Mesenchymal stem cell (in vitro differentiated cells and primary cell): ENCODE measurements at regions not wholly inside any gene's neighbourhood (a gene's known extent, or its start where the extent isn't known, plus 50 kb on each side); places are given as distances from the start of the nearest gene placed in this dataset.

Source experiments
- DNase-seq: peaks from one replicate; pipeline ENCODE4 v3.0.0-alpha.2; 2013
- H2AFZ ChIP-seq: one replicate; pipeline ENCODE4 v1.6.1; 2013; ENCODE audit warnings: low read depth, mild to moderate bottlenecking, control low read depth, inconsistent platforms, low read length, moderate library complexity
- H2AK5ac ChIP-seq: 2 replicates; pipeline ENCODE4 v1.6.1; 2013; ENCODE audit warnings: low read length, moderate library complexity, mild to moderate bottlenecking, inconsistent platforms; ENCODE audit not compliant: severe bottlenecking
- H2BK120ac ChIP-seq: one replicate; pipeline ENCODE4 v1.6.1; 2013; ENCODE audit warnings: low read depth, mild to moderate bottlenecking, inconsistent platforms, low read length, moderate library complexity
- H2BK12ac ChIP-seq, 2 experiments: one replicate each; pipeline ENCODE4 v1.6.1; 2013; ENCODE audit warnings: inconsistent platforms in 2 of 2, low read length in 2 of 2, mild to moderate bottlenecking in 2 of 2, moderate library complexity in 2 of 2, control low read depth in 1 of 2
- H2BK15ac ChIP-seq: one replicate; pipeline ENCODE4 v1.6.1; 2013; ENCODE audit warnings: mild to moderate bottlenecking, low read depth, inconsistent platforms; ENCODE audit not compliant: poor library complexity, severe bottlenecking
- H2BK5ac ChIP-seq: 2 replicates; pipeline ENCODE4 v1.6.1; 2013; ENCODE audit warnings: low read depth, mild to moderate bottlenecking, low read length, control low read depth, inconsistent platforms; ENCODE audit not compliant: poor library complexity, severe bottlenecking
- H3K14ac ChIP-seq, 2 experiments: one replicate each; pipeline ENCODE4 v1.6.1; 2013; ENCODE audit warnings: inconsistent platforms in 2 of 2, low read length in 2 of 2, control low read depth in 1 of 2, mild to moderate bottlenecking in 1 of 2, moderate library complexity in 1 of 2
- H3K18ac ChIP-seq, 2 experiments: one replicate each; pipeline ENCODE4 v1.6.1; 2013; ENCODE audit warnings: inconsistent platforms in 2 of 2, low read length in 2 of 2, control low read depth in 1 of 2, low read depth in 1 of 2, mild to moderate bottlenecking in 1 of 2
- H3K23ac ChIP-seq, 2 experiments: one replicate each; pipeline ENCODE4 v1.6.1; 2013; ENCODE audit warnings: inconsistent platforms in 2 of 2, low read length in 2 of 2, mild to moderate bottlenecking in 2 of 2, moderate library complexity in 2 of 2, control low read depth in 1 of 2
- H3K27ac ChIP-seq: 2 replicates; pipeline ENCODE4 v1.5.1; 2013; ENCODE audit warnings: mild to moderate bottlenecking, moderate library complexity, low read length, control low read depth, inconsistent platforms; ENCODE audit not compliant: poor library complexity, severe bottlenecking
- H3K27me3 ChIP-seq, 2 experiments: 2 replicates each; pipeline versions ENCODE4 v1.6.1 to v1.7.0; 2013; ENCODE audit warnings: low read length in 2 of 2, mild to moderate bottlenecking in 2 of 2, moderate library complexity in 2 of 2, control low read depth in 1 of 2, inconsistent platforms in 1 of 2; ENCODE audit not compliant: control insufficient read depth in 1 of 2, insufficient read depth in 1 of 2
- H3K36me3 ChIP-seq, 2 experiments: 2 replicates each; pipeline versions ENCODE4 v1.6.1 to v1.7.0; 2013; ENCODE audit warnings: low read length in 2 of 2, control low read depth in 1 of 2, inconsistent platforms in 1 of 2, low read depth in 1 of 2, mild to moderate bottlenecking in 1 of 2; ENCODE audit not compliant: insufficient read depth in 2 of 2, control insufficient read depth in 1 of 2
- H3K4ac ChIP-seq, 2 experiments: one replicate each; pipeline ENCODE4 v1.6.1; 2013; ENCODE audit warnings: inconsistent platforms in 2 of 2, low read length in 2 of 2, mild to moderate bottlenecking in 2 of 2, moderate library complexity in 2 of 2, control low read depth in 1 of 2, low read depth in 1 of 2
- H3K4me1 ChIP-seq: 2 replicates; pipeline ENCODE4 v1.6.1; 2013; ENCODE audit warnings: low read depth, low read length, control low read depth; ENCODE audit not compliant: control insufficient read depth, insufficient read depth
- H3K4me2 ChIP-seq: 2 replicates; pipeline ENCODE4 v1.6.1; 2013; ENCODE audit warnings: low read length, mild to moderate bottlenecking, inconsistent platforms; ENCODE audit not compliant: poor library complexity, severe bottlenecking
- H3K4me3 ChIP-seq, 2 experiments: 2 replicates each; pipeline versions ENCODE4 v1.5.1 to v1.7.0; 2013; ENCODE audit warnings: low read length in 2 of 2, mild to moderate bottlenecking in 2 of 2, control low read depth in 1 of 2, low read depth in 1 of 2; ENCODE audit not compliant: insufficient read depth in 1 of 2
- H3K79me1 ChIP-seq: replicated peaks from 2 replicates; pipeline ENCODE4 v1.6.1; 2013; ENCODE audit warnings: mild to moderate bottlenecking, control low read depth, low read length, inconsistent platforms; ENCODE audit not compliant: poor library complexity, severe bottlenecking
- H3K9ac ChIP-seq: 2 replicates; pipeline ENCODE4 v1.7.0; 2013; ENCODE audit warnings: mild to moderate bottlenecking, low read length, moderate library complexity
- H3K9me3 ChIP-seq: 2 replicates; pipeline ENCODE4 v1.7.0; 2013; ENCODE audit warnings: mild to moderate bottlenecking, low read length; ENCODE audit not compliant: control insufficient read depth
- H4K8ac ChIP-seq: one replicate; pipeline ENCODE4 v1.6.1; 2013; ENCODE audit warnings: inconsistent platforms, mild to moderate bottlenecking, low read length, moderate library complexity
- H4K91ac ChIP-seq: one replicate; pipeline ENCODE4 v1.6.1; 2013; ENCODE audit warnings: mild to moderate bottlenecking, low read length, inconsistent platforms
- WGBS: methylation state at CpG from one replicate; pipeline ENCODE4 v1.1.7; 2013; ENCODE audit warnings: mixed read lengths; 5-methylcytosine and 5-hydroxymethylcytosine counted together

GRCh38 chr15:96774216-96774615, 443.7 kb downstream of the NR2F2 start:
- Histone ChIP-seq H3K9me3 (peaks cover 2% of the 10 kb centered on the region), H3K36me3 (no peaks in the 10 kb centered on the region), H3K4ac (no peak overlapping the region), H3K4me3 (no peak overlapping the region), H3K79me1 (no peaks in the 10 kb centered on the region), H3K27me3 (no peaks in the 10 kb centered on the region), H3K4me2 (no peak overlapping the region), H3K14ac (no peak overlapping the region), H2AK5ac (no peak overlapping the region), H3K4me1 (no peaks in the 10 kb centered on the region), H3K18ac (no peak overlapping the region), H3K23ac (no peak overlapping the region), H2BK120ac (no peak overlapping the region), H2BK15ac (no peak overlapping the region), H2AFZ (no peak overlapping the region), H3K27ac (no peak overlapping the region), H4K8ac (no peak overlapping the region), H3K9ac (no peak overlapping the region), H2BK12ac (no peak overlapping the region), H2BK5ac (no peak overlapping the region), H4K91ac (no peak overlapping the region)
- no peak for DNase-seq
- 41% methylated on average over 2 of the region's 3 CpGs for WGBS

- Histone ChIP-seq H3K36me3 (no peaks in the 10 kb centered on the region), H2AK5ac (no peak overlapping the region), H3K23ac (no peak overlapping the region), H2AFZ (no peak overlapping the region), H4K91ac (no peak overlapping the region), H2BK12ac (no peak overlapping the region), H3K27ac (no peak overlapping the region), H3K79me1 (no peaks in the 10 kb centered on the region), H3K14ac (no peak overlapping the region), H3K27me3 (no peaks in the 10 kb centered on the region), H3K4me3 (no peak overlapping the region), H4K8ac (no peak overlapping the region), H3K4me2 (no peak overlapping the region), H3K4me1 (no peaks in the 10 kb centered on the region), H3K4ac (no peak overlapping the region), H3K9me3 (no peaks in the 10 kb centered on the region), H2BK120ac (no peak overlapping the region), H3K18ac (no peak overlapping the region), H3K9ac (no peak overlapping the region), H2BK5ac (no peak overlapping the region), H2BK15ac (no peak overlapping the region)
- DNase-seq: no peak
- 83% methylated on average over 3 of the region's 3 CpGs for WGBS
Measured at GRCh38 chr15:96783746-96784145, 453.2 kb downstream of the NR2F2 start.

GRCh38 chr15:96790004-96790403, 459.5 kb downstream of the NR2F2 start:
- Histone ChIP-seq H2BK120ac (no peak overlapping the region), H2BK15ac (no peak overlapping the region), H3K23ac (no peak overlapping the region), H3K79me1 (no peaks in the 10 kb centered on the region), H3K27me3 (no peaks in the 10 kb centered on the region), H4K91ac (no peak overlapping the region), H4K8ac (no peak overlapping the region), H2BK12ac (no peak overlapping the region), H3K18ac (no peak overlapping the region), H3K4me3 (no peak overlapping the region), H3K14ac (no peak overlapping the region), H3K4ac (no peak overlapping the region), H2BK5ac (no peak overlapping the region), H2AK5ac (no peak overlapping the region), H3K27ac (no peak overlapping the region), H3K9ac (no peak overlapping the region), H3K4me2 (no peak overlapping the region), H3K36me3 (no peaks in the 10 kb centered on the region), H2AFZ (no peak overlapping the region), H3K4me1 (no peaks in the 10 kb centered on the region), H3K9me3 (no peaks in the 10 kb centered on the region)
- DNase-seq: no peak
- 60% methylated on average over 2 of the region's 2 CpGs for WGBS

- no peaks in the 10 kb centered on the region for H3K27me3 ChIP-seq
- no peak overlapping the region for H2AFZ ChIP-seq
- H3K27ac ChIP-seq: no peak overlapping the region
- no peak overlapping the region for H2BK12ac ChIP-seq
- no peak overlapping the region for H3K4me2 ChIP-seq
- H2BK15ac ChIP-seq: no peak overlapping the region
- H4K91ac ChIP-seq: no peak overlapping the region
- H3K18ac ChIP-seq: no peak overlapping the region
- H2BK120ac ChIP-seq: no peak overlapping the region
- H3K14ac ChIP-seq: no peak overlapping the region
- no peaks in the 10 kb centered on the region for H3K79me1 ChIP-seq
- WGBS: 80% methylated on average over 3 of the region's 3 CpGs
- H3K4ac ChIP-seq: no peak overlapping the region
- H3K9ac ChIP-seq: no peak overlapping the region
- H3K4me1 ChIP-seq: no peaks in the 10 kb centered on the region
- no peaks in the 10 kb centered on the region for H3K36me3 ChIP-seq
- H2BK5ac ChIP-seq: no peak overlapping the region
- H3K9me3 ChIP-seq: no peaks in the 10 kb centered on the region
- no peak overlapping the region for H3K4me3 ChIP-seq
- no peak for DNase-seq
- H4K8ac ChIP-seq: no peak overlapping the region
- no peak overlapping the region for H2AK5ac ChIP-seq
- H3K23ac ChIP-seq: no peak overlapping the region
Measured at GRCh38 chr15:96792216-96792615, 461.7 kb downstream of the NR2F2 start.
